ENCODE measurements at regions not wholly inside any gene's neighbourhood (a gene's known extent, or its start where the extent isn't known, plus 50 kb on each side); places are given as distances from the start of the nearest gene placed in this dataset.

DNA sequence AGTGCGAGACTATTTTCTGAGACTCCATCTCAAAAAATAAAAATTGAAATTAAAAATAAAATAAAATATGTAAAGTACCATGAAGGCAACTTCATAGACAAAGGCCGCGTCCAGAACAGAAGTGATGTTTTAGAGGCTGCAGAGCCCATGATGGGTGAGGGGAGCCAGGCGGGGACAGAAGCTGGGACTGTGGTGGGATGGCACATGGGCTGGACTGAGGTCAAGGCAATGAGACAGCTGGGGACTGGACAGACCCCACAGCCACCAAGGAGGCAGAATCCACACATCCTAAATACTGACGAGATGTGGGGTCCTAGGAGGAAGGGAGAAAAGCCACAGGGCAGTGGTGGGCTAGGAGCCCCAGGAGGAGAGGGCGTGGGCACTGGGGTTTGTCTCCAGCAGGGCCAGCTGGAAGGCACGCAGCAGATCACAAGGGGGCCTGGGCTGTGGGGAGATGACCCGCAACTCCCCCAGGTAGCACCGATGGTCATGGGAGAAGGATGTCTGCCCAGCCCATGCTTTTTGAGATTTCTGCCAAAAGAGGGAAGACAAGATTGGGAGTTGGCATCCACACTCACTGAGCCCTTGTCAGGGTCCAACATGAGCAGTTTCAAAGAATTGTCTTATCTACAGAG lies 74.3 kb downstream of the KCNF1 start:
- no peak for DNase-seq

DNA sequence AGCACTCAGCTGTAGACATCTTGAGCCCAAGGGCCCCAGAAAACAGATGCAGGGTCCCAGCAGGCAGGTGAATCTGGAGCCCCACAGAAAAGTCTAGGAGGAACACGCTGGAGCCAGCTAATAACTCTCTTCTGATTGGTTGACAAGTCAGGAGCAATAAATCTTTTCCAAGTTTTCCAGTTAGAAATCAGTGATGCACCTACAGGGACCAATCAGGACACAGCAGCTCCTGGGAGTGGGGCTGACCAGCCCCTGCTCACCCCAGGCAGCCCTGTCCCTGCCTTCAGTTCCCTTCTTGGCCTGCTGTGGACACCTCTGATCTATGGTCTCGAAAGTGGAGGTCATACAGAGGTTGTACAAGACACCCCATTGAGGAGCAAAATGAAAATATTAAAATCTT lies 75.7 kb downstream of the KCNF1 start:
- no peak for DNase-seq

DNA sequence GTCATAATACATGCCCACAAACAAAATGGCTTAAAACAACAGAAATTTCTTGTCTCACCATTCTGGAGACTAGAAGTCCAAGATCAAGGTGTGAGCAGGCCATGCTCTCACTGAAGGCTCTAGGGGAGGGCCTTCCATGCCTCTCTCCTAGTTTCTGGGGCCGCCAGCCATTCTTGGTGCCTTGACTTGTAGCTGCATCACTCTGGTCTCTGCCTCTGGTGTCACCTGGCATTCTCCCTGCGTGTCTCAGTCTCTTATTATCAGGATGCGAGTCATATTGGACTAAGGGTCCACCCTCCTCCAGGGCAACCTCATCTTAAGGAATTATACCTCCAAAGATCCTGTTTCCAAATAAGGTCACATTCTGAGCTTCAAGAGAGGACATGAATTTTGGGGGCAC lies 76.1 kb downstream of the KCNF1 start:
- no peak for DNase-seq

DNA sequence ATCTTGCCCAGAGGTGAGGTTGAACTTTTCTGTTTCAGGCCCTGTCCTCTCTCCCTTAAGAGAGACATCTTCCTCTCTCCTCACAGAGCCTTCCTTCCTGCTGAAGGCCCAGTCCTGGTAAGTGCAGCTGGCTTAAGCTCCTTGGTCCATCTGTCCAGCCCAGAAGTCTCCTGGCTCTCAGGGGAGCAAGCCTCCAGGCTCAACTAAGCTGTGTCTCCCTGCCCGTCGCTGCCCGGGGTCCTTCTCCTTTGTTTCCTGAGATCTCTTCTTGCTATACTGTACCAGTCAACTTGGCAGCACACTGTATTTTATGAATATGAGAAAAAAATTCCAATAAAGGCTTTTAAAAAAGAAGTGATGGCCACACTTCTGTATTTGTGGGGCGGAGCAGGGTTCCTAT lies 77.4 kb downstream of the KCNF1 start:
- DNase-seq = no peak

DNA sequence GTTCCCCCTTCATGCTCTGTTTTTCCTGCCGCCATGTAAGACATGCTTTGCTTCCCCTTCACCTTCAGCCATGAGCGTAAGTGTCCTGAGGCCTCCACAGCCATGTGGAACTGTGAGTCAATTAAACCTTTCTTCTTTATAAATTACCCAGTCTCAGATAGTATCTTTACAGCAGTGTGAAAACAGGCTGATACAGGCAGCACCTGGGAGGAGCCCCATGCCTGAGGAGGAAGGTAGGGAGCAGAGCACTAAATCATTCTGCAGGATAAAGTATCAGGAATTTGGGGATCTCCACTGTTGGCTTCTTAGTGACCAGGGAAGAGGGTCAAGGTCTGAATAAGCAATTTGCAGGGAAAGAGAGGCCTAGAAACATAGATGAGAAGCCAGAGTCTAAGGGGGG lies 78.0 kb downstream of the KCNF1 start:
- no peak for DNase-seq

DNA sequence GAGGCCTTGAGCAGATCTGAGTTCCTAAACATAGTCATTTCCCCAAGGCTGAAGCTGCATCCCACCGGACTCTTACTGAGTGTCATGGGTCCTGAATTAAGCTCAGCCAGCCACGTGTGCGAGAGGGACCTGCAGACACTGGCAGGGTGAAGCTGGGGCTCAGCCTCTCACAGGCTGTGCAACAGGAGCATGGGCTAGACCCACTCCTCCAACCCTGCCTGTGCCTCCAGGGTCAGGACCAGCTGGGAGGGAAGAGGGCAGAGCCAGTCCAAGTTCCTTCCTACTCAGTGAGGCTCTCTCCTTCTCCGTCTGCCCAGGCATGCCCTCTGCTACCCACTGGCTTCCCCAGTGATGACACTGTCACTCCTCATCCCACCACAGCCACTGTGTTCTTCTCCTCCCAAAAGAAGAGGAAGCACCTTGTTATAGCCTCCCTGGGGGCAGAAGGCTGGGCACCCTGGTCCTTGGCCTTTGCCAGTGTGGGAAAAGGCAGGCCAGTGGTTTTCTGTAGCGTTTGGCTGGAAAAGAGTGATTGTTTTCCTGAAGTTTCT lies 78.9 kb downstream of the KCNF1 start:
- DNase-seq = no peak

DNA sequence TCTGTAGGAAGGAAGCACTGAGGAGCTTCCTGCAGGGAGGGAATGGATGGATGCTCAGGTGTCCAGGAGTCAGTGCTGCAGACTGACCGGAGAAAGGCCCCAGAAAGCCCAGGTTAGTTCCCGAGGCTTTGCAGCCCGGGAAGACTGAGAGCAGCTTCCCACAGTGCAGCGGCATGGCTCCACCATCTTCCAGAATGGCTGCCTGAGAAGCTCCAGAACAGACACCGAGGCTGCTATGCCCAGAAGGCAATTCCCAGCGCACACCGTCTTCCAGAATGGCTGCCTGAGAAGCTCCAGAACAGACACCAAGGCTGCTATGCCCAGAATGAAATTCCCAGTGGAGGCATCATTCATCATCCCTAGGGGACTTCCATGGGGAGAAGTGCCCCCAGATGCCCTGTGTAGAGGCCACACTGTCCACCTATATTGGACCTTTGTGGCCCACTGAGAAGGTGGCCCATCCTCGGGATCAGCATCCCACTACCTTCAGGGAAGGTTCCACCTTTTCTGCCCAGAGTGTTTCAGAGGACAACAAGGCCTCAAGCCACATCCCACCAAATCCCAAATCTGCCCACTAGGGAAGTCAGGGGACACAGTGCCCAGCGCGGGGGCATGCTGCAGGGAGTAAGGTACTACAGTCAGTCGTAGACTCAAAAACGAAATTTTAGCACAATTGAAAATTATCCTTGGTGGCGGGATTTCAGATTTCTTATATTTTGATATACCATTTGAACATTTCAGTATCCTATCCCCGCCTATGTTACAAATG lies 80.5 kb downstream of the KCNF1 start:
- DNase-seq = no peak

DNA sequence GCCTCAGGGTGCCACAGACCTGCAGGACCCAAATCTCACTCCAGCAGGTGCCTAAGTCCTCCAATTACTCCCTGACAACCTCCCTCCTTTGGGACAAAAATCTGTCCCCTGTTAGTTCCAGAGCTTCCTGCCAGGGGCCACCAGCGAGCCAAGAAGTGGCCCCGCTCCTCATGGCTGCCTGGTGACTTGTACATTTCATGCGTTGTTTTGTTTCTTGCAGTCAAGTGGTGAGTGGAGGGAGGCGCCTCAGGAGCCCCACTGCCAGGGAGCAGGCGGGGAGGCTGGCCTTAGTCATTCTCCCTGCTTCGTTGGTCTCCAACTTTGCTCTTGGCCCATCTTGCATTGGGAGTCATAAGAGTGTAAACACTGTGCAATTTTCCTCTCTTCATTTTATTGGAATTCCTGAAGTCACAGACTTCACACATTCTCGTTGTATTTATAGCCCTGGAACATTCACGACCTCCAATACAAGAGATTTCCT lies 81.3 kb downstream of the KCNF1 start:
- no peak for DNase-seq

DNA sequence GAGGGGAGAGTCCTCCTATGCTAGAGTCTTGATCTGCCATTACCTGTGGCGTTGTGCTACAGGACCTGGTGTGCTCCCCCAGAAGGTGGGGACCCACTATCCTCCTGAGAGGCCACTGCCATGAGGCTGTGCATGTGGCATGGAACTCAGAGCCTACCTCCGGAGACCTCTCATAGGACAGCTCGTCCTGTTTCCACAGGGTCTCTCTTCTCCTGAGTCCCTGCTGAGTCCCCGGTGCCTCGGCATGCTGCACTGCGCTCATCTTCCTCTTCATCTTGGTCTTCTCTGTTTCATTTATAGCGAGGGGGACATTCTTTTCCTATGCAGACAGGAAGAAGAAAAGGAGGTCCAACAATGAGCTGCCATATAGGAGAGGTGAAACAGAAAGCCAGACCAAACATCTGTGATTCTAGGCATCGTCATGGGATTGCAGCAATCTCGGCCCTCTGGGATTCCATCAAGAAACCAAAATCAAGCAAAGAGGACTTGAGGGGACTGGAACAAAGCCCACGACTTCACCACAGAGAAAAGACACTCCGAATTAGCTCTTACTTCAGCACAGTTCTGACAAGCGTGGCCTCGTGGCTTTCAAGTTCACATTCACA lies 83.7 kb downstream of the KCNF1 start:
- DNase-seq = no peak

DNA sequence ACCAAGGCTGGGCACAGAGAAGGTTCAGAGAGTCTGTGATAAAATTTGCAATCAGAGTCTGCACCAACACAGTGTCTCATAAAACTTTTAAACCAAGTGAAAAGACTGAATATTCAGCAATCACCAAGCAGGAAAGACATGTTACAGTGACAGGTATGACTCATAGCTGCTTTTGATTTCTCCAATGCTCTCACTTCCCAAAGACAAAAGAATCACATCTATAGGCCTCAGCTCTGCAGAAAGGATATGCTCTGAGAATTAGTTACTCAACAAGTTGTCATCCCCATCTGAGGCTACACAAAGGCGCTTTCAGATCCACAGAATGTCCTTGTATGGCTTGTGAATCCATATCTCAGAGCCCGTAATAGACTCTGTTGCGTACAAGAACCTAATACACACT lies 92.5 kb downstream of the KCNF1 start:
- DNase-seq = no peak

DNA sequence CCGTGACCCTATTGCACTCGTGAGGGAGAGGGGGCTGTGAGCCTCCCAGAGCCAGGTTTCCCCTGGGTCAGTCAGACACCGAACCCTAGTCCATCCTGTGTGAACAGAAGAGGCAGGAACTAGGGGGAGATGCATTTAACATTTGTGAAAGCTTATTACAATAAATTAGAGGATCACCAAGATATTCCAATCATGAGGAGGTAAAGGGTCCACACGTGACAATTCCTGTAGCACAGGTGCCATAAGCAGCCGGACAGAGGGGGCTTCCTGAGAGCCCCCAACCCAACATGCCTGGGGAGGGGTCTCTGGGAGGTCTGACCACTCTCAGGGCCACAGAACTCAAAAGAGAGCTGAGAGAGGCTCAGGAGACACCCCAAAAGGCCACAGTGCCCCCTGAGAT lies 93.3 kb downstream of the KCNF1 start:
- DNase-seq = no peak

DNA sequence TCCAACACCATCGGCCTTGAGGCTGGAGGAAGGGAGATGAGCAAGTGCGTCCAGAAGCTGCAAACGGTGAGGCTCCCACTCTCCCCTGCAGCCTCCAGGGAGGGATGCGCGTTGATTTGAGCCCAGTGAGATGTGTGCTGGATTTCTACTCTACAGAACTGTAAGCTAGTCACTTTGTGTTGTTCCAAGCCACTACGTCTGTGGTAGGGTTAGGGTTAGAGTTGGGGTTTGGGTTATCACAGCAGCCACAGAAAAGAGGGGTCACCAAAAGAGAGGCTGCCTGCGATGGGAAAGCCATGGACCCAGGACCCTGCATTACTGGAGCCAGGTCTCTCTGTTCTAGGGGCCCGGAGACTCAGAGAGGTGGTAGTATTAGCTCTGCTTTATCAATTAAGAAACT lies 94.5 kb downstream of the KCNF1 start:
- DNase-seq = no peak

DNA sequence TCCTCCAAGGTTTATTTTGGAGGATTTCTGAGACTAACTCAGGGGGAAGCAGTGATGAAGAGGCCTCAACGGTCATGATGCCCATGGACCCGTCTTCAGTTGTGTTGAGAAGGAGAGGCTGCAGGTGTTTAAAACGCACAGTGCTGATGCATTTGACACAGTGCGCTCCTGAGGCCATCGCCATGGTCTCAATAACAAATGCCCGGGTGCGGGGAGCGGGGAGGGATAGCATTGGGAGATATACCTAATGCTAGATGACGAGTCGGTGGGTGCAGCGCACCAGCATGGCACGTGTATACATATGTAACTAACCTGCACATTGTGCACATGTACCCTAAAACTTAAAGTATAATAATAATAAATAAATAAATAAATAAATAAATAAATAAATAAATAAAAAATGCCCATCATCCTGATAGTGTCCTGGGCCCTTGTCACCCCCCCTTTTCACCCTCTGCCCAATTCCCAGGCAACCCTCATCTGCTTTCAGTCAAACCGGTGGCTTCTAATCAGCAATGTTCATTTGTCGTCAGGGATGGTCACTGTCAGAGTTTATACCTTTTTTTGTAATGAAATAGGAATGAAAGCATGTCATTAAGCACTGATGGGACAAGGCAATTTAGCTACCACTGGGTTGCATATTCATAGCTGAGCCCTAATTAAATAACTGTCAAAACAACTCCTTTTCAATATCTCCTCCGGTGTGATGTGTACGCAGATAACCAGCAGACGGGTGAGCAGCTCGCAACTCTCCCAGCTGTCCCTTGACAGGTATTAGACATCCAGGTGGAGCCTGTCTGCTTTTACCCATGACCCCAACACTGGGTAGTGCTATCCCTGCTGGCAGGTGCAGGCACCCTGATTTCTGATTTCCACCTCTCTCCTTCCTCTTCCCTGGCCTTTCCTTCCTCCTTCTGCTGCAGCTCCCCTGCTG lies 95.9 kb downstream of the KCNF1 start:
- DNase-seq = no peak

DNA sequence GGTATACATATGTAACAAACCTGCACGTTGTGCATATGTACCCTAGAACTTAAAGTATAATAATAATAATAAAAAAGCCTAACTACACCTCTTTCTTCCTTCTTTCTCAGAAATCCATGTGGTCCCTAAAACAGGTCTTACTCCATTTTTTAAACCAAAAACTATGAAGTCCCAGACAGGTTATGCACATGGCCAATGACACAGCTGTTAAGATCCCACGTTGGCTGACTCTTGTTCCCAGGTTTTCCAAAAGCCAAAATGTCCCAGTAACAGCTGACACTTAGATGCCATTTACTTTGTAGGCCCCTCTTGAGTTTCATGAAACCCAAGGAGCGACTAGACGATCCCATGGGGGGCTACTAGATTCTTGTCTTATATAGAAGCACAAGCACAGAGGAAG lies 97.0 kb downstream of the KCNF1 start:
- no peak for DNase-seq

DNA sequence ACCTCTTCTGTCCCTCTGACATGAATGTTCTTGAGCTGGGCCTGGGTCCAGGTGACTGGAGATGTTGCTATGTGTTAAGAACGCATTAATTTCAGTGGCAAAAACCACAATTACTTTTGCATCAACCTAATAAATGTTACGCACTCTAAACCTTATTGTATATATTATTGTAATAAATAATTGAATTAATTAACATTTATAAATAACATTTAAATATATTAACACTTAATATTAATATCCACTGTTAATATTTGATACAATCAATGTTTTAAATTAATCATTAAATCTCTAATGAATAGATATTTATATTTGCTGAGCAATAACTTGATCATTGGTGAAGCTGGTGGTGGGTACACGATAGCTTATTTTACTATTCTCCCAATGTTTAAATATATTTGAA lies 97.4 kb downstream of the KCNF1 start:
- DNase-seq = no peak

DNA sequence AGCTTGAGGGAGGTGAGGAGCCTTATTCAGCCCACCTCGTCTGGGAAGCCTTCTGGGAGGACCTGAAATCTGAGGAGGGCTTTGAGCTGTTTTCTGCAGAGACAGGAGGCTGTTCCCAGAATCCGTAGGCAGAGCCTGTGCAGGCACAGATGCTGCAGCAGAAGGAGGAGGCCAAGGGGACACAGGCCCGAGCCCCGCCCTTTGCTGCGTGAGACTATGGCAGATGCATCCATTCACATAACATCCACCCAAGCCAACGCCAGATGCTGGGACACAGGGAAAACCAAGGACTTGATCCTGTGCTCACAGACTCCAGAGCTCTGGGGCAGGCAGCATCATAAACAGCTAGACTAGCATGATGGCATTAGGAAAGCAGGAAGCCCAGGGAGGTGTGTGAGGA lies 98.2 kb downstream of the KCNF1 start:
- DNase-seq = no peak

DNA sequence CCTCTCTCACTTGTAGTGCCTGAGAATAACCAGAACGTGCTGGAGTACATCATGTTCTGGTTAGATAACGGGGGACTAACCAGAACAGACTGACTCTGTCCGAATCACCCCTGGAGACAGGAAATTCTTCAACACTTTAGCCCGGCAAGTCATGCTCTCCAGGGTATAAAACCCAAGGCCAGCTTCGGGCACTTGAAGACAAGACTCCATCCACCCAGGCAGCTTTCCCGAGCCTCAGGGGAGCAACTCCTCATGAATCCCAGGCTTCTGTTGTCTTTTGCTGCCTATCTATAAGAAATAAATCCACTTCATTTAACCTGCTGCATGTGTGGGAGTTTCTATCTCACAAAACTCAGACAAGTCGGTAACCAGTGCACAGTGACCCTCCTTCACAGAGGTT lies 99.6 kb downstream of the KCNF1 start:
- DNase-seq = no peak

DNA sequence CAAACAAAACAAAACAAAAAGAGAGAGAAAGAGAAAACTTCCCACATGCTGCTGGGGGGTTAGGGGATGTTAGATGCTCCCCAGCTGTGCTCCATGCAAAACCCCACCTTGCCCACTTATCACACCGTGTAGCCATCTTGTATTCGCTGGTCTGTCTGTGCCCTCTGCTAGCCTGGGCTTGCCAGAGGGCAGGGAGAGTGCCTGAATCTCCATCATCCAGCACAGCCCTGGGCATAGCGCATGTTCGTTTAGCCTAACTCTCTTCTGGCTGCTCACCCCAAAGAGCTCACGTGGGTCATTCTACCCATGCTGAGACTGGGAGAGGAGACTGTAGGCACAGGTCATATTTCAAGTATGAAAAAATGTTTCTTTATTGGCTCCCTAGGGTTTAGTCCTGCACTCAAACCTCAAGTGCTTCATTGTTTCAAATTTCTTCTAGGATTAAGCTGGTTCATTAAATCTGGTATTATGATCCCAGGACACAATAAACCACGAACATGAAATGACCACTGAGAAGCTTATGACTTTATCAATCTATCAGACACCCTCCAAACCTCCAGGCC lies 100.5 kb downstream of the KCNF1 start:
- no peak for DNase-seq

DNA sequence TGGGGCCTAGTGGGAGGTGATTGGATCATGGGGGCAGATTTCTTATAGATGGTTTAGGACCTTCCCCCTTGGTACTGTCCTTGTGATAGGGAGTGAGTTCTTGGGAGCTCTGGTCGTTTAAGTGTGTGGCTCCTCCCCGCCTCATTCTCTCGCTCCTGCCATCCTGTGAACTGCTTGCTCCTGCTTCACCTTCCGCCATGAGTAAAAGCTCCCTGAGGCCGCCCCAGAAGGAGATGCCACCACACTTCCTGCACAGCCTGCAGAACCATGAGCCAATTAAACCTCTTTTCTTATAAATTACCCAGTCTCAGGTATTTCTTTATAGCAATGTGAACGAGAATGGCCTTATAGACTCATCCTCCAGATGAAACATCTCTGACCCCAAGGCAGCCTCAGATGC lies 101.5 kb downstream of the KCNF1 start:
- DNase-seq = no peak

DNA sequence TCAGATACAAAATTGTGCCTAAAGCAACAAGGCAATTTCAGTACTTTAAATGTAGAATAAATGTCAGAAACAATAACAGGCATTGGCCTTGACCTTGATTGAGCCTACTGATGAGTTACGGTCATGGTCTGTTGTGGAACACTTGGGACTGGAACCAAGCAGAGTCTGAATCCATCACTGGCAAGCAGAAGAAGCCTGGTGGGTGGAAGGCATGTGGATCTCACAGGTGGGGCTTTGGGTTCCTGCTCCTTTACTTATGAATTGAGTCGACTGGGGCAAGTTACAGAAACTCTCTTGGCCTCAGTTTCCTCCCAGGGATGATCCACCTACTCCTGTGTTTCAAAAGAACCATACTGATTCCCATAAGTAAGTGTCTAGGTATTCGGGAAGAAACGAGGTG lies 102.3 kb downstream of the KCNF1 start:
- DNase-seq = no peak

DNA sequence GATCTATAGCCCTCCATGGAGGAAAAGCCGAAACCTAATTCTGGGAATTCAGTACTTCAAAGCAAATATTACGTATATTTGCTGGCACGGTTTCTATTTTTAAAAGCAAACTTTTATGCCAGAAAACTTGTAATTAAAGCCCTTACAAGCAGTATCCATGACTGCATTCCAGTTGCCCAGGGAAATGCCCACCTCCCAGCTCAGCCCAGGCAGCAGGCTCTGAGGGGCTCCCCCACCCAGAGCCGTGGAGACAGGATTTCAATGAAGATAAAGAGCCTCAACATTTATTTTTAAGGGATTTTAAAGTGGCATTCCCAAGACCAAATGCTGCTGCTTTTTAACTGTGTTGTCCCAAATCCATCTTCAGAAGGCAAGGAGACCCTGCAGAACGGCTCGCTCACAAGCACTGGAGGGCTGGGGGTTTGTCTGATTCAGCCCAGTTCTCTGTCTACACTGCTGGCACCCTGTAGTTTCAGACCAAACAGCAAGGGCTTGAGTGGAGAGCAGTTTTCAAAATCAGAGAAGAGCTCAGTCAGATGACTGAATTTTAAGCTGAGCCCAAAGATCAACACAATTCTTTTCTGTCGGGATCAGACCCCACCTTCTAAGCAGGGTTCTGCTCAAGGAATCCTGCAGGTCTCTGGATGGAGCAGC lies 105.1 kb downstream of the KCNF1 start:
- DNase-seq = no peak

DNA sequence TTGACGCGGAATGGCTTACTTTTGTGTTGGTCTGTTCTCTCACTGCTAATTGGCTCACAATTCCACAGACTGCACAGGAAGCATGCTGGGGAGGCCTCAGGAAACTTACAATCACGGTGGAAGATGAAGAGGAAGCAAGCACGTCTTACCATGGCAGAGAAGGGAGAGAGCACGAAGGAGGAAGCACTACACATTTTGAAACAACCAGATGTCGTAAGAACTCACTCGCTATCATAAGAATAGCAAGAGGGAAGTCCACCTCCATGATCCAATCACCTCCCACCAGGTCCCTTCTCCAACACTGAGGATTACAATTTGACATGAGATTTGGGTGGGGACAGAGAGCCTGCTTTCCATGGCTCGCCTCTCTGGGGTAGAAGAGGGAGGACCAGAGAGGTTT lies 106.2 kb downstream of the KCNF1 start:
- DNase-seq = no peak

Data from NCI-H69 (cell line).